Non-pigmented ciliary epithelial cell (primary cell): ENCODE measurements at regions not wholly inside any gene's neighbourhood (a gene's known extent, or its start where the extent isn't known, plus 50 kb on each side); places are given as distances from the start of the nearest gene placed in this dataset.
A peak's percentile ranks its signal among the peaks of the same experiment; 100 is the strongest.
"Not testable (repeated sequence)": the region's sequence is repeated elsewhere in the genome, so short reads cannot be mapped to it uniquely, and the experiment has no call there.

Experiments used
- DNase-seq: peaks from one replicate; pipeline ENCODE4 v3.0.0-alpha.2; 2010; ENCODE audit warnings: low read depth

GRCh38 chr2:138391946-138392345, 109.6 kb upstream of the SPOPL start:
- no peak for DNase-seq

DNA sequence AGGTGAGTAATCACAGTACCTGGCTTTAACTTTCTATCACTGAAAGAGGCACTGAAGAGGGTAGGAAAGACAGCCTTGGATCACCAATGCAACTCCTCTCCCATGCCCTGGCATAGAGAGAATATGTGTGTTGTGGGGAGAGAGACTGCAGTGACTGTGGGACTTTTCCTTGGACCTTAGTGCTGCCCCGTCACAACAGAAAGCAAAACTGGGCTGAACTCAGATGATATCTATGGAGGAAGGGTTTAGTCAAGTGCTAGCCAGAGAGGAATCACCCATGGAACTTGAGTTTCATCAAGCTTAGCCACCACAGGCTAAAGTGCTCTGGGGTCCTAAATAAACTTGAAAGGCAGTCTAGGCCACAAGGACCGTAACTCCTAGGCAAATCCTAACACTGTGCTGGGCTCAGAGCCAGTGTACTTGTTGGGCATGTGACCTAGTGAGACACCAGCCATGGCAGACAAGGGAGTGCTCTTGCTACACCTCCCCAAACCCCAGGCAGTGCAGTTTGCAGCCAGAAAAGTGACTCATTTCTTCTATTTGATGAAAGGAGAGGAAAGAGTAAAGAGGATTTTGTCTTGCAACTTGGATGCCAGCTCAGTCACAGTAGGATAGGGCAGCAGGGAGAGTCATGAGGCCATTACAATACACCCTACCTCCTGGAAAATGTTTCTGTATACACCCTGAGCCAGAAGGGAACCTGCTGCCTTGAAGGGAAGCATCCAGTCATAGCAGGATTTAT, 105.8 kb upstream of the SPOPL start:
- peak; percentile 3 for DNase-seq

DNA sequence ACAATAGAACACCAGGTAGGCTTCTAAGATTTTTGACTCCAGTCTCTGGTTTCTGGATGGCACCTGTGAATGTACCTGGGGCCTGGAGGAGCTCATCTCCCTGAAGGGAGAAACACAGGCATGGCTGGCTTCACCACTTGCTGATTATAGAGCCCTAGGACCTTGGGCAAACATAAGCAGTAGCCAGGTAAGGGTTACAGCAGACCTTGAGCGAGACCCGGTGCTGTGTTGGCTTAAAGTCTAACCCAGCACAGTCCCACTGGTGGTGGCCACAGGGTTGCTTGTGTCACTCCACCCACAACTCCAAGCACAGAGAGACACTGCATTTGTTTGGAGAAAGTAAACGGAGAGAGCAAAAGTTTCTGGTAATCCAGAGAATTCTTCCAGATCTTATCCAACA, 104.7 kb upstream of the SPOPL start:
- DNase-seq = no peak

DNA sequence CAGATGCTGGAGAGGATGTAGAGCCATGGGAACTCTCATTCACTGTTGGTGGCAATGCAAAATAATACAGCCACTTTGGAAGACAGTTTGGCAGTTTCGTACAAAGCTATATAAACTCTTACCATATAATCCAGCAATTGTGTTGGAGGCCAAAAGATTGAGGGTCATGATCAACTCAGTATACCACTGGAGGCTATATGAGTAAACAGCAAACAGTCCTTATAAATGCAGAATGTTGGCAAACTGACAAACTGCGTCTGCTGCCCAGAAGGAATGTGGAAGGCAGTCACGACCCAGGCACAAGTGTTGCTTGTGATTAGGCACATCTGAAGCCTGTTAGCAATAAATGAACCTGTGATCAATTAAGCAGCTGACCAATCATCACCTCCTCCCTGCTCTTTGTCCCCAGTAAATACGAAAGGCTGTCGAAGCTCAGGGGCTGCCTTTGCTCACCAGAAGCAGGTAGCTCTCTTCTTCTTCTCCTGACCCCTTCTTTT, 98.1 kb upstream of the SPOPL start:
- no peak for DNase-seq

- DNase-seq = no peak
Measured at GRCh38 chr2:138414014-138414413, 87.6 kb upstream of the SPOPL start.

- no peak for DNase-seq
Measured at GRCh38 chr2:138415985-138416384, 85.6 kb upstream of the SPOPL start.

- no peak for DNase-seq
Measured at GRCh38 chr2:138418453-138418852, 83.1 kb upstream of the SPOPL start.

- no peak for DNase-seq
Measured at GRCh38 chr2:138421315-138421970, 80.1 kb upstream of the SPOPL start.

DNA sequence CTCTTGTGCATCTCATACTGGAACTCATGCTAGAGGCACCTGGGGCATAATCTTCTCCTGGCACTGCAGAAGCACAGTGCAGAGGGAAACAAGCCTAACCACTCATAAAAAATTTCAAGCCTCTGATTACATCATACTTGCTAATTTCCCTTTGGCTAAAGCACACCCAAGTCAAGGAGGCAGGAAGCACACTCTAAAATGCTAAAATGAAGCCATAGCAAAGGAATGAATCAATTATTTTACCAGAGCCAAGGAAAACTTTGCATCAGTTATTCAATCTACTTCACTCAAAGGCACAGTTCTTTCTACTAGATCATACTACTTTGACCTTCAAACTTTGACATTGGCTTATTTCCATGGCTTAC, 79.6 kb upstream of the SPOPL start:
- peak; percentile 57 for DNase-seq

- DNase-seq = no peak
Measured at GRCh38 chr2:138423198-138423597, 78.4 kb upstream of the SPOPL start.

DNA sequence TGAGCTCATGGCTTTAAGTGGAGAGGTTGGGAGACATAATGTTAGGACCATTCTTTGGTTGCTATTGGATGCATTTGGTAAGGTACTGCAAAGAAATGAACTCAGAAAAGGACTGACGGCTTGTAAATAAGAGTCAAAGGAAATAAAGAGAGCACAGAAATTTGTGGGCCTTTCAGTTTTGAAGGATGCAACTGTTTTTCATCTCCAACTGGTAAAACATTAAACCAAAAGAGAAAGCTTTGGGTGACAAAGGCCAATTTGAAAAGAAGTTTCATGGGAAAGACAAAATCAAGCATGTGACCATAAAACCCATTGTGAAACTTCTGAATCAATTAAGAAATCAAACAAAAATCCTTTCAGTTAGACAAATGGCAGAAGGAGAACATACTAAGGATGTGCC, 77.8 kb upstream of the SPOPL start:
- no peak for DNase-seq

DNA sequence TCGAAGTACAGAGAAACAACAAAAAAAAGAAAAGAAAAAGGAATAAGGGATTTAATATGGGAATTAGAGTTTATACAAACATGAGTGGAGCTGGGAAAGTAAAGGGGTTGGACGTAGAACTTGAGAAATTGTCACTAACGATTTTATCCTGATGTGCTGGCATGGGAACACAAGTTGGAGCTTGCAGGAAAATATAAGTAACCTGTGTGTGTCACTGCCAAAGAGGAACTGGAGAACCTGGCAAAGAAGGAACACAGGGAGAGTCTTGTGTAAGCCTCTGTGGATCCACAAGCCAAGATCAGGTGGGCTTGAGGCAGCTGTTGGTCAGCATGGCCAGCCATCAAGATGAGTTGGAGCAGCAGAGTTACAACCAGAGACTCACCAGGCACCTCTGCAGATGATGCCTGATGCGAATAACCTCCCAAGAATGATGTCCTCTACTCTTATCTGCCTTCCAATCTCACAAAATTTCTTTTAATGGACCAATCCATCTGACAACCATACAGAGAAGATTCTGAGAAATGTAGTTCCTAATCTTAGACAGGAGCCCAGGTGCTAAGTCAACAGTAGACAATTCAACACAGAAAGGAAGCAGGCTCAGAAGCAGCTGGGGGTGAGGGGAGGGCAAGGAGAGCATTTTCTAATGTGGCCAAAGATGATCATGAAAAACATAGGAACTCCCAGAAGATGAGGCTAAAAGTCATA, 77.0 kb upstream of the SPOPL start:
- DNase-seq = no peak

- DNase-seq = not testable (repeated sequence)
Measured at GRCh38 chr2:138426116-138426515, 75.5 kb upstream of the SPOPL start.

- DNase-seq = no peak
Measured at GRCh38 chr2:138428710-138429440, 72.7 kb upstream of the SPOPL start.

- DNase-seq = no peak
Measured at GRCh38 chr2:138430181-138430580, 71.4 kb upstream of the SPOPL start.

- DNase-seq = no peak
Measured at GRCh38 chr2:138432971-138433370, 68.6 kb upstream of the SPOPL start.

GRCh38 chr2:138433995-138434951, 67.3 kb upstream of the SPOPL start:
- DNase-seq = no peak

- no peak for DNase-seq
Measured at GRCh38 chr2:138435701-138436100, 65.9 kb upstream of the SPOPL start.

DNA sequence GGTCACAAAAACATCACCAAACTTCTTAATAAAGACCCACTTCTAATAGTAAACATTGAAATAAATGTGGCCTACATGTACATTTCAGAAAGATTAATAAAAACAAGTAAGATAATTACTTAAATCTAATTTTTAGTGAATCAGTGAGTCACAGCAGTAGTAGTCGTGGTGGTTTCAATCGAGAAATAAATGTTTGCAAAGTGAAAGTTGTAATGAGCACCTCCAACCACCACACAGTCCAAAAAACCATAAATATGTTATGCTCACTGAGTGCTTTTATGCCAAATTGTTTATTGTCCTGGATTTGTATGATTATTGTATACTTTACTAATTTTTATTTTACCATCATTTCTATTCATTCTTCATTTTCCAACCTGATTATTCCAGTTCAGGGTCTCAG, 61.8 kb upstream of the SPOPL start:
- DNase-seq = no peak

GRCh38 chr2:138440759-138441158, 60.8 kb upstream of the SPOPL start:
- no peak for DNase-seq

- no peak for DNase-seq
Measured at GRCh38 chr2:138441916-138442315, 59.7 kb upstream of the SPOPL start.
